GM11168 (cell line): ENCODE measurements at regions not wholly inside any gene's neighbourhood (a gene's known extent, or its start where the extent isn't known, plus 50 kb on each side); places are given as distances from the start of the nearest gene placed in this dataset.

ENCODE experiments used
- in situ Hi-C: fragments of 300-500 bp; cut with MboI; formaldehyde crosslinking; loops from one replicate; pipeline ENCODE4 v1.12.0; 2022; ENCODE audit warnings: low sequenced_read_pairs; ENCODE audit not compliant: unreplicated experiment

- in situ Hi-C loops, result loop anchor here (25.0 kb wide), 1 partner anchor 1207 kb away; no protein-coding TSS in a partner anchor
Measured at GRCh38 chrX:20530406-20530921, 263.8 kb upstream of the RPS6KA3 start.

DNA sequence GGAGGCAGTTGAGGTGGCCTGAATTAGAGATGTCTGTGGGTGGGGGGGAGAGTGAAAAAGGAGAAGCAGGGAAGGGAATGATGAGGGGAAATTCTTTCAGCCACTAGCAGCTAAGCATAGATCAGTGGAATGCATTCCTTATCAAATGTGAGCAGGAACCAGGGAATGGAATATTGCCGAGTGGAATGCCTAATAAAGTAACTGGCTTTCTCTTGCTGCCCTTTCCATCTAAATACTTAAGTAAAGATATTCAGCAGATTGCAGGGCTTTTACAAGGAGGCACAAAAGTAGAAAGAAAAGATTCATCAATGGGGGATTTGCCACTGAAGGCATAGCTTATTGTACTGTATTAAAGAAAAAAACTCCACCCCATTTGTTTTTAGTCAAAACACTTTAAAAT lies 263.0 kb upstream of the RPS6KA3 start:
- in situ Hi-C loops, result loop anchor here (25.0 kb wide), 1 partner anchor 1208 kb away; no protein-coding TSS in a partner anchor

DNA sequence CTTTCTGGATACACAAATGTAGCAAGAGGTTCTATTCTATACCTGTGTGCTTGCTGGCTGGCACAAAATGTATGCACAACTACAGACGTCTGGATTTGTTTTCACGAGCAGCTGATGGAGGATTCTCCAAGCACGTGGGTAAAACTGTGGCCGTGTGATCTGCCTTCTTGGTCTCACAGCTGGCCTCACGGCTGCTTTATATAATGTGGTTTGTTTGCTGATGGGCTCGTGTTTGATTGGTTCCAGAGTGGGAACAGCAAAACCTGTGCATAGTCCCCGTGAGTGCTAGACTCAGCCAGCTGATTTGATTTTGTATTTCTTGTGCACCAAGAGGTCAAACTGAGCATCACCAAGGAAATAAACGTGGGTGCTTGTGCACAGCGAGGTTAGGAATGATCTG lies 262.6 kb upstream of the RPS6KA3 start:
- in situ Hi-C loops, result loop anchor here (25.0 kb wide), 1 partner anchor 1208 kb away; no protein-coding TSS in a partner anchor

- in situ Hi-C loops, result loop anchor here (25.0 kb wide), 1 partner anchor 1210 kb away; no protein-coding TSS in a partner anchor
Measured at GRCh38 chrX:20527558-20528011, 260.9 kb upstream of the RPS6KA3 start.

DNA sequence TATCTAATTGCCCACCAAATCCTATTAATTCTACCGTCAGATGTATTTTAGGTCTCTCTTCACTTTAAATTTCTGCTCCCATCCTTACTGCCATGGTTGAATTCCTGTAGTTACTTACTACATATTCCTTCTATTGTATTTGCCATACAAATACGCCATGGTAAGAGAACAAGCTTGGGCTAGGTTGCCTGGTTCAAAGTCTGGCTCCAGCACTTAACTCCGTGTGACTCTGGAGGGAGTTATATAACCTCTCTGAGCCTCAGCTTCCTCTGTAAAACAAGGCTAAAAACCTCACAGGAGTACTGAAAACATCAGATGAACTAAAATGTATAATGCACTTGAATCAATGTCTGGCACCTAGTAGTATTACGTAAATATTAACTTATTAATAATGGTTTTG lies 260.3 kb upstream of the RPS6KA3 start:
- in situ Hi-C loops, result loop anchor here (25.0 kb wide), 1 partner anchor 1210 kb away; no protein-coding TSS in a partner anchor

DNA sequence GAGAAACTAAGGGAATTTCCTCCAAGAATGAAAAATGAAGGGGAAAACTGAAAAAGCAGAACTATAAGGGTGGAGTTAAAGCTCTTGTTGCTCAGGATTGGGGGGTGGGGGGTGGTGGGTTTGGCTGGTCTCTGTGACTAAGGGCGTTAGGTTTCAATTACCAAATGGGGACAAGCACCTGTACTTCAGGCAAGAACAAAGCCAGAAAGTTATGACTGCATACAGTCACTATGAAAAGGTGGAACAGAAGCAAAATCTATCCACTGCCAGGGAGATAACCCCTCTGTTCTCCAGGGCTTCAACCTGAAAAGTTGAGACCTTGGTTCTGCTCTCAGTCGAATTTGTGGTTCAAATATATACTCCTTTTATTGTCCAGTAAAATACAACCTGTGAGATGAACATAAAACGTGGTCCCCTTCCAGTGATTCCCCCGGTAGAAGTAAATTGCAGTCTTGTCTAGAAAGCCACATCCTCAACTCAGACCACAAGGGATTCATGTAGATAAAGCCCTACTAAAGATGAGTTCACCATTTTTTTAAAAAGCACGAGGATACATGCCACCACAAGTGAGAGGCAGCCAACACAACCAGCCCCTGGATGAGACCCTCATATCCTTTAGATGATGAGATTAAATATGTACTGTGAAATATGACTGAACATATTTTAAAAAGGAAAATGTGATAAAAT lies 257.1 kb upstream of the RPS6KA3 start:
- in situ Hi-C loops, result no loop called here

GRCh38 chrX:20522420-20522819 lies 255.7 kb upstream of the RPS6KA3 start:
- in situ Hi-C loops, result no loop called here

DNA sequence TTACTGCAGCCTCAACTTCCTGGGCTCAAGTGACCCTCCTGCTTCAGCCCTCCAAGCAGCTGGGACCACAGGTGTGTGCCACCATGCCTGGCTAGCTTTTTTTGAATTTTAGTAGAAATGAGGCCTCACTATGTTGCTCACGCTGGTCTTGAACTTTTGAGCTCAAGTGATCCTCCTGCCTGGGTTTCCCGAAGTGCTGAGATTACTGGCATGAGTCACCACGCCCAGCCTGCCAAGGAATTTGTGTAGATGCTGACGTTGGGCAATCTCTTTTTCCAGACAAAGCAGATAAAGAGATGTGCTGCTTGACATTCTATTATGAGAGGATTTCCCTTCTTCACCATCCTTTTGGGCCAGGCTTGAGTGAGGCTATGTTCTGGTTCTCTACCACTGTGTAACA lies 254.5 kb upstream of the RPS6KA3 start:
- in situ Hi-C loops, result no loop called here

- in situ Hi-C loops, result no loop called here
Measured at GRCh38 chrX:20519826-20520225, 253.1 kb upstream of the RPS6KA3 start.

- in situ Hi-C loops, result no loop called here
Measured at GRCh38 chrX:20519146-20519545, 252.4 kb upstream of the RPS6KA3 start.

DNA sequence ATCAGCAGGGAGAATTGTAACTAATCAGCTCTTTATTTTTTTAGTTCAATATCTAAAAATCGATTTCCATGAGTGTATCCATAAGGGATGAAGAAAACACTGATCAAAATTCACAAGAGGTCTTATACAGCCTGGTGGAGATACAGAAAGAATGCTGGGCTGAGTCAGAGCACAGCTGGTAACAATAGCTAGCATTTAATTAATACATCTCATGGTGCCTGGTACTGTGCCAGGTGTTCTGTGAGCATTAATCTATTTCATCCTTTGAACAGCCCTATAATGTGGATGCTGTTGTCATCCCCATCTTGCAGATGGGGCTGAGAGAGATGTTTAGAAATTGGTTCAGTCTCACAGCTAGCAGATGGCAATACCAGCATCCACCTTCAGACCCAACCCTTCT lies 250.9 kb upstream of the RPS6KA3 start:
- in situ Hi-C loops, result no loop called here

DNA sequence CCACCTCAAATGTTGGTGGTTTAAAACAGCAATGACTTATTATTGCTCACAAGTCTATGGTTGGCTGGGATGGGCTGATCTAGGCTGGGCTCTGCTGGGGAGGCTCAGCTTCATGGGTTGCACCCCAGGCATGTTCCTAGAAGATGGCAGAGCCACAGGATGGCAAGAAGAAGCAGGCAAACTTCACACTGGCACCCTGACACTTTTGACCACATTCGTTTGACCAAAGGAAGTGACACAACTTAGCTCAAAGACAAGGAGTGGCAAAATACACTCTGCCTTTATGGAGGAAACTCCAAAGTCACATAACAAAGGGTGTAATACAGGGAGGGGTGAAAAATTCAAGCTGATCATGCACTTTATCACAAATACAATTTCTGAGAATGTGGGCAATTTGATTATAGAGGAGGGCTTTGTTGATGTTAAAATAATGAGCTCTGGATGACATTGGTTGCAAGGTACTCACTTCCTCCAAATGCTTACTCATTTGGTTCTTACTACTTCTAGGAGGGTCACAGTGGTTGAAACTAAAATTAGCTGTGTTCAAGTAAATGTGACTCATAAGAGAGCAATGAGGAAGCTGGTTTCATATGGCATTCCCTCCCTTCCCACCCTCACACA lies 249.2 kb upstream of the RPS6KA3 start:
- in situ Hi-C loops, result no loop called here

DNA sequence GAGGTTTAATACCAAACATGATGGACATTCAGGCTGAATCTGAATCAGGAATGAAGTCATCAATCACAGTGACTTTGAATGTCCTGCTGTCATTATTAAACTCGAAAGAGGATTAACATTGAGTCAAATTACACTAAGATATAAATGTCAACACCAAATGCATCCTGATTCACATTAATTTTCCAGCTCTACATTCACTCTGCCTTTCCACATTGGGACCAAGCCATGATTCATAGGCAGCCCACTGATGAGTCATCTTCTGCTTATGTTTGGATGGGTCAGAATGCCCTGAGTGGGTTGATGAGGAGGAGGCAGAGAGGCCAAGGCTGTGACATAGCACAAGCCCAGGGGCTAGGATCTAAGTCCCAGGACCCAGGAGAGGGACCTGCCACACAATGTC lies 247.6 kb upstream of the RPS6KA3 start:
- in situ Hi-C loops, result no loop called here

DNA sequence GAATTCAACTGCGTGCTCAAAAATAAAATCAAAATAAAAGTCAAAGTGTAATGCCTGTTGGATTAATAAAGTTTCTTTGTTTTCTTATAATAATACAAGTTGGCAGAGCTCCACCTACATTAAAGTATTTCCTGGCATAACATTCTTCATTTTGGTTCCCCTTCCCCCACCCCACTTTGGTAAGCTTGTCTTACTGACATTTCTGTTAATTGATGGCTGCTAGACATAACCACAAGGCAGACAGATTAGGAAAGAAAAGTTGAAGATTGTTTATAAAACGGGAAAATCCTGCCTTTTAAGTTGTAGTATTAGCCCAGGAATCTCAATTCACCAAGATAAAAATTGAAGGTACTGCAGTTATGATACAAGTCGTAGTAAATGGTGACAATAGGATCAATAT lies 246.5 kb upstream of the RPS6KA3 start:
- in situ Hi-C loops, result no loop called here

GRCh38 chrX:20511792-20512191 lies 245.1 kb upstream of the RPS6KA3 start:
- in situ Hi-C loops, result no loop called here

DNA sequence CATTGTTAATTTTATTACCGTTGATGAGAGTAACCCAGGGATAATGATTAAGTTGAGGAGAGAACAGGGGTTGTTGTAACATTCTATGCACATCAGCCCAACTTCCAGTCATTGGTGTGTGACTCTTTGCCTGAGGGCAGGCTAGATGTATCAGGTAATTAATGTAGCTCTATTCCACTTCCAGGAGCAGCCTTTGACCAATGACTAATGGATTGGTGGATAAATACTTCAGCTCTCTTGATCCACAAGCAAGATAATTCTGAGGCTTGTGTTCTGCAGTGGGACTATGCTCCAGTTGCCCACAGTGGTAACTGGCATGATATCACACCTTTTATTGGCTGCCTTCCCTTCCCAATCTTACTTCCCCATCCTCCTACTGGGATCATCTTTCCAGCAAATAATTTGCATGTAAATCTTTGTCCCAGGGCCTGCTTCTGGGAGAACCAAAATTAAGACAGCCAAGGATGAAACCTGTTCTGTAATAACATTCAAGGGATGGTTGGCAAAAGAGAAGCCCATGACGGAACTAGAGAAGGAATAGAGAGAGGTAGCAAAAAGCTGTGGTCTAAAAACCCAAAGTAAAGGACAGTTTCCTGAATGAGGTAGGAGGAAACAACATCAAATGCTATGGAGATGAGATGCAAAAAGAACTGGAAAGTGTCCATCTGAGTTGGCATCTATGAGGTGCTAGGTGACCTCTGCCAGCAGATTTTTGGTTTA lies 241.4 kb upstream of the RPS6KA3 start:
- in situ Hi-C loops, result no loop called here

DNA sequence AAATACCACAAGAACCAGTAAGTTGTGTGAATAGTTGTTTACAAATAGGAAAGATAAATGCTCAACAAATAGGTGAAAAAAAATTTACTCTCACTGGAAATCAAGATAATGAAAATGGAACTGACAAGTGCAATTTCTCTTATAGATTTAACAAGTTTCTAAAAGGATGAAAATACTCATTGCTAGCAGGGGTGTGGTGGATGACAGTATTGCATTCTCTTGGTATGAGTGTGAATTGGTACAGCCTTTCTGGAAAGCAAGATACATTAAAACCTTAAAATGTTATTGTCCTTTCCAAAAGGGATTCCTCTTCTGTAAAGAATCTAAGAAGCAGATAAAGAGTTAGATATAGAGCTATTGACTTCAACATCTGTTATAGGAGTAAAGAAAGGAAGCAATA lies 240.0 kb upstream of the RPS6KA3 start:
- in situ Hi-C loops, result no loop called here

DNA sequence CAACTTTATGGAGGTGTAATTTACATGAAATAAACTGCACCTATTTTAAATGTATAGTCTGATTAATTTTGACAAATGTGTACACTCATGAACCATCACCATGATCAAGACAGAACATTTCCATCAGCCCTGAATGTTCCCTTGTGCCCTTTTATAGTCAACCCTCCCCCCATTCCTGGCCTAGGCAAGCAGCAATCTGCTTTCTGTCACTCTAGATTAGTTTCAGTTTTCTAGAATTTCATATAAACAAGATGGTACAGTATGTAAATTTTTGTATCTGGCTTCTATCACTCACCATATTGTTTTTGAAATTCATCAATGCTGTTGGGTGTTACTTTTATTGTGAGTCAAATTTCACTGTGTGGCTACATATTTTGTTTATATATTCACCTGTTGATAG lies 234.2 kb upstream of the RPS6KA3 start:
- in situ Hi-C loops, result no loop called here

GRCh38 chrX:20500171-20500865 lies 233.6 kb upstream of the RPS6KA3 start:
- in situ Hi-C loops, result no loop called here

- in situ Hi-C loops, result no loop called here
Measured at GRCh38 chrX:20499763-20500162, 233.1 kb upstream of the RPS6KA3 start.
